ENCODE measurements at regions not wholly inside any gene's neighbourhood (a gene's known extent, or its start where the extent isn't known, plus 50 kb on each side); places are given as distances from the start of the nearest gene placed in this dataset.
A peak's percentile ranks its signal among the peaks of the same experiment; 100 is the strongest.

DNA sequence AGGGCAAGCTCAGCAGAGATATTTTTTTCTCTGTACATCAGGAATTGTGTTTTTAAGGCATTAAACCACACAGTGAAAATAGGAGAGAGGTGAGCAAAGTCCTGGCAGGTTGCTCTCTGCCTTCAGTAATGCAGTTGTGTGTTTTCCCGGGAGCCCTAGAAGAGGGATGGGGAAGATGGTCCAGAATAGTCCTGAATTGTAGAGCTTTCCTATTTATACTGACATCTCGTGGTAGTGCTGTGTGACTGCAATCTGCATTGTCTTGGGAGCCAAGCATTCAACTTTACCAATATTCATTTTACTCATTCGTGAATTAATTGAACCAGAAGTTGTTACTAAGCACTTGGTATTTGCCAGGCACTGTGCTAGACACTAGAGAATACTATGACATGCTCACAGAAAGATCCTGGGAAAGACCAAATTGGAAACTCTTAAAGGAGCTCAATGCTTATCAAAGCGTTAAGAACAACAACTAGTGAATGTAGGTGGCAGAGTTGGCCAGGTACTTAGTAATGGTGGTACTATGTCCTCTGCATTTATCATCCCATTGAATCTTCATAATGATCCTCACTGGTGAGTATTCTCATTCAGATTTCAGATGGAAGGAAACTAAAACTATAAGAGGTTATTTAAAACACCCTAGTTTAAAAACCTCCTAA lies 214.6 kb downstream of the TRIB2 start:
- no peak for DNase-seq

DNA sequence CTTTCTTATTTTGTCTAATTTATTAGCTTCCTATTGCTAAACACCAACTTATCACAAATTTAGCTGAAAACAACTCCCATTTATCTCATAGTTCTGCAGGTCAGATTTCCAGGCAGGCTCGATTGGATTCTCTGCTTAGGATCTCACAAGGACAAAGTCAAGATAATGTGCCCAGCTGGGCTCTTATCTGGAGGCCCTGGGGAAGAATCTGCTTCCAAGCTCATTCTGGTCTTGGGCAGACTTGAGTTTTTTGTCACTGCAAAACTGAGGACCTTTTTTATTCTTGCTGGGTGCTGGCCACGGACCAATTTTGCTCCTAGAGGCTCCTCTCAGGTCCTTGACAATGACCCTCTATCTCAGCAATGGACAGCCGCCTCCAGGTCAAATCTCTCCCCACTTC lies 215.5 kb downstream of the TRIB2 start:
- DNase-seq = no peak

- DNase-seq = no peak
Observed at GRCh38 chr2:12934146-12934756, 217.5 kb downstream of the TRIB2 start.

- no peak for DNase-seq
Observed at GRCh38 chr2:12935222-12935621, 218.5 kb downstream of the TRIB2 start.

- no peak for DNase-seq
Observed at GRCh38 chr2:12935796-12936195, 219.1 kb downstream of the TRIB2 start.

DNA sequence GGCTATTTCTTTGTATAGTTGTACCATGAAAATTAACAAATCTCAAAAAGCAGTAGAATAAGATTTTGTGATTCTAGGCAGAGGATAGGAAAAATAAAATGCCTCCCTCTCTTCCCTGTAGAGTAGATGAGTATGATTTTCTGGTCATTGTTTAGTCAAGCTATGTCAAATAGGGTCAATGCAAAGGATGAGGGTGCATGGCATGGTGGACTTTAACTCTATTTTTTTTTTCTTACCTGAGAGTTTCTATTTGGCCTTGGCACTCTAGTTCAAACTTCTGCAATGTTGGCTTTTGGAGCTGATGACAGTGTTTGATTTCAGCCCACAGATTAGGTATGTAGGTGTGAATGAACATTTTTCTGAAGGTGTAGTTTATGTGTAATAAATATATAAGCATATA lies 224.5 kb downstream of the TRIB2 start:
- DNase-seq = no peak

GRCh38 chr2:12948231-12948960 lies 231.7 kb downstream of the TRIB2 start:
- no peak for DNase-seq

- no peak for DNase-seq
Observed at GRCh38 chr2:12948961-12949353, 232.2 kb downstream of the TRIB2 start.

GRCh38 chr2:12949406-12949805 lies 232.7 kb downstream of the TRIB2 start:
- no peak for DNase-seq

- no peak for DNase-seq
Observed at GRCh38 chr2:12950174-12950573, 233.4 kb downstream of the TRIB2 start.

DNA sequence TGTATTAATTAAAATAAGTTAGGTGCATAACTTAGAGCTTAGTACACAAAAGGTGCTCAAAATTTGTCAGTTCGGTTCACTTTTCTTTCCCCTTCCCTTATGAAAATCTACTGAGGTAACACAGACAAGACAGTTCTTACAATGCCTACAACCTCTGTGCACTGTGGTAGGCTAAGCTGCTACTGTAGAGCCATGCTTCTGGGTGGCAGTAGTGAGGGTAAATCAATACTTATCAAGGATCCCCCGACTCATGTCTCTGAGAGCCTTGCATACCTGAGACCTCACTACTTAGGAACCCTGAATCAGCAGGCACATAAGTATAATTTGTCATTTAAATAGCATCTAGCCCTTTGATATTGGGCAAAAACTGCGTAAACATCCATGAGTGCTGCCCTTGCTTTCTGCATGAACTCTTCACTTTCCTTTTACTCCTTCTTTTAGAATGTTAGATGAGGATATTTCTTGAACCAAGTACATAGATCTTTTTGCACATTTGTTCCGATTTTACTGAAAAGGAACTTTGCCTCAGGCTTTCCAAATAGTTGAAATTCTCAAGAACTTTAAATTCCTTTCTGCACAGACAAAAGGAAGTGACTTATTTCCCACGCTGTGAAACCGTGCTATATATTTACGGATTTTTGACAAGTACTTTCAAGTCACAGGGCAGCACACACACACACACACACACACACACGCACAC lies 234.4 kb downstream of the TRIB2 start:
- DNase-seq = no peak

- no peak for DNase-seq
Observed at GRCh38 chr2:12951657-12951973, 234.9 kb downstream of the TRIB2 start.

DNA sequence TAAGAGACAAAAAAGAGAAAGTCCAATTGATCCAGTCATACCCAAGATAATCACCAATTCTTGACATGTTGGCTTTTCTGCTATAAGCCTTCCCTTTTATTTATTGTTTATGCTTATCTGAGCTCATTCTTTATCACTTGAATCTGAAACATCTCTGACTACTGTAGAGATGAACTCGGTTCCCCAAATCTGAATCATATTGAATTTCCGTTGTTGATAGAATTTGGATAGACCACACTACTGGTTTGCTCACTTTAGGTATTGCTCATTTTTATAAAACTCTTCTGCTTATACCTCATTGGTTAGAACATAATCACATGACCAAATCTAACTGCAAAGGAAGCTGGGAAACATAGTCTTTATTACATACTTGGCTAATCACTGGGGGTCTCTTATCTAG lies 236.9 kb downstream of the TRIB2 start:
- DNase-seq = no peak

GRCh38 chr2:12955864-12956263 lies 239.1 kb downstream of the TRIB2 start:
- DNase-seq = no peak

DNA sequence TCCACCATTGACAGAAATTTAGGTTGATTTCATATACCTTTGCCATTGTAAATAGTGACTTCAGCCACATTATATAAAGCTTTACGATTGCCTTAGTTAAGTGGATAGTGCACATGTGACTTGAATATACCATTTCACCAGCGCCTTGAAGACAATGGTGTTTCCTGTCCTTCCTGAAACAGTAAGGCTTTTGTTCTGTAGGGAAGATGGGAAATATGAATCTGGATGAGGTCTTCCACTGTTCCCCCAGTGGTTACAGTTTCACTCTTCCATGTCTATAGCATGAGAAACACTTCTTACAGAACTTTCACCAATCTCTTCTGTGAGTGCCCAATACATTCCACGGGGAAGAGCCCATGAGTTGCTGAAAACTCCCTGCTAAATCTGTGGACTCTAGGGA lies 240.5 kb downstream of the TRIB2 start:
- no peak for DNase-seq

DNA sequence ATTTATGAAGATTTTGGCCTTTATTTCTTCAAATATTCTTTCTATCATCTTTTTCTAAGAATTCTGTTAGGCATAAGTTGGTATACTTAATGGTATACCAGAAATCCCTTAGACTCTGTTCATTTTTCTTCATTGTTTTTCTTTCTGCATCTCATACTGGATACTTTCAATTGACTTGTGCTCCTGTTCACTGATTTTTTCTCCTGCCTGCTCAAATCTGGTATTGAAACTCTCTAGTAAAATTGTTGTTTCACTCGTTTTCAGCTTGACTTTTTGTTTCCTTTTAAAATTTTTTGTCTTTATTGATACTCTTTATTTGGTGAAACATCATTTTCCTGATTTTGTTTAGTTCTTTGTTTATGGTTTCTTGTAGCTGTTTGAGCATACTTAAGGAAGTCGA lies 243.2 kb downstream of the TRIB2 start:
- DNase-seq = no peak

DNA sequence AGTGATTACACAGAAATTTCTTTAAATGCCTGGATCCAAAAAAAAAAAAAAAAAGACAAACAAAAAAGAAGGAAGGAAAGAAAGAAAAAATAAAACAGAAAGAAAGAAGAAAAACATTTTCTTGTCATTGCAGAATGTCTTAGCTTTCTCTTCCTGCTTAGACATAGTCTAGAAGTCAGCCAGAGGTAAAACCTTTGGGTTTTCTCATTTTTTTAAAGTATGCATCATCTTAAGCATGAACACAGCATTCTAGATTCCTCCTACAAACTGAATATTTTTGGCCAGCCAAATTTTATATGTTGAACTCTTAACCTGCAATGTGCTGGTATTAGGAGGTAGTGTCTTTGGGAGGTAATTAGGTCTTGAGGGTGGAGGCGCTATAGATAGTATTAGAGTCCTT lies 243.9 kb downstream of the TRIB2 start:
- DNase-seq = no peak

GRCh38 chr2:12964904-12965539 lies 248.3 kb downstream of the TRIB2 start:
- DNase-seq = no peak

GRCh38 chr2:12965540-12966269 lies 249.0 kb downstream of the TRIB2 start:
- DNase-seq = peak; percentile 50

DNA sequence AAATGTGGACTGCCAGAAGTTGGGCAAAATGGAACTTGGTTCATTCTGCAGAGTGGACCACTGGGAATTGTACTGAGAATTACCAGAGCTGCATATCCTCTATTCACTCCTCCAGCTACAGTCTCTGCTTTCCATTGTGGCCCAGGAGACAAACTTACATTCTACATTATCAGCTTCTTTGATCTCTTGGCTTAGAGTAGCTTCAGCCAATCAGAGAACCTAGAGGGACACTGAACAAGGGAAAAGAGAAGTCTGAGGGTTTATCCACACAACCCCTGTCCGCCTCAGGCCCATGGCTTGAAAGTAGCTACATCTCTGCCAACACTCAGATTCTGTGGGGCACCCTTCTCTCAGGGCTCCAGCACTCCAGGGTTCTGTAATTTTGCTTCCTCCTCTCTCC lies 251.1 kb downstream of the TRIB2 start:
- no peak for DNase-seq

- no peak for DNase-seq
Observed at GRCh38 chr2:12968399-12968798, 251.7 kb downstream of the TRIB2 start.

DNA sequence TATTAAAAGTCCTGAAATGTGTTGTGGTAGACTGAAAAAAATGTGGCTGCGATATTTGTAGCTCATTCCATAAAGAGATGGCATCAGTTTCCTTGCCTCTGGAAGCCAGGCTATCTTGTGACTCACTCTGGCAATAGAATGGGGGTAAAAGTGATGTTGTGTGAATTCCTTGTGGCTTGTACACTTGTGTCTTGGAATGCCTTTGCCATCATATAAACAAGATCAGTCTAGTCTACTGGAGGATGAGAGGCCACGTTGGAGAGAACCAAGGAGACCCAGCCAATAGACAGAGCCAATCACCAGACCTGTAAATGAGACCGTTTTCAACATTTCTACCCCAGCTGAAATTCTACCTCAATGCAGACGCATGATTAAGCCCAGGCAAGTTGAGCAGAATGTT lies 254.1 kb downstream of the TRIB2 start:
- no peak for DNase-seq
